ENCODE measurements at regions not wholly inside any gene's neighbourhood (a gene's known extent, or its start where the extent isn't known, plus 50 kb on each side); places are given as distances from the start of the nearest gene placed in this dataset.

- intact Hi-C loops (cut with DNase I), result no loop called here
These were observed 314.5 kb upstream of the CDH4 start for GRCh38 chr20:60937585-60937984.

GRCh38 chr20:60941379-60941778 is 310.7 kb upstream of the CDH4 start:
- H3K9me3 ChIP-seq (ENCODE audit: control insufficient read depth, low read length), result no peaks in the 10 kb centered on the region
- H3K27me3 ChIP-seq (ENCODE audit: control insufficient read depth in 1 of 2, insufficient read depth in 2 of 2, low read length in 1 of 2), result no peaks in the 10 kb centered on the region
- DNase-seq, result no peak
- H3K27ac ChIP-seq (ENCODE audit: low read depth in 1 of 2, low read length in 2 of 2), result no peak overlapping the region
- H3K4me1 ChIP-seq (ENCODE audit: control insufficient read depth in 1 of 2, insufficient read depth in 2 of 2, low read length in 2 of 2), result no peaks in the 10 kb centered on the region
- intact Hi-C loops (cut with DNase I), result no loop called here
- no peaks in the 10 kb centered on the region for H3K36me3 ChIP-seq (ENCODE audit: control insufficient read depth in 1 of 2, insufficient read depth in 2 of 2, low read length in 1 of 2)
- WGBS, 2 donors, result 83 to 84% methylated on average over 6 of the region's 6 CpGs
- ATAC-seq (ENCODE audit: low FRiP score), result no peak
- H3K4me3 ChIP-seq (ENCODE audit: low read length in 2 of 2), result no peak overlapping the region

More at GRCh38 chr20:60937585-60937984, 314.5 kb upstream of the CDH4 start:
- no peaks in the 10 kb centered on the region for H3K27me3 ChIP-seq (ENCODE audit: control insufficient read depth in 1 of 2, insufficient read depth in 2 of 2, low read length in 1 of 2)
- no peak overlapping the region for H3K27ac ChIP-seq (ENCODE audit: low read depth in 1 of 2, low read length in 2 of 2)
- no peak for ATAC-seq (ENCODE audit: low FRiP score)
- WGBS, 2 donors, result 68 to 71% methylated on average over 10 of the region's 10 CpGs
- H3K36me3 ChIP-seq (ENCODE audit: control insufficient read depth in 1 of 2, insufficient read depth in 2 of 2, low read length in 1 of 2), result no peaks in the 10 kb centered on the region
- no peaks in the 10 kb centered on the region for H3K4me1 ChIP-seq (ENCODE audit: control insufficient read depth in 1 of 2, insufficient read depth in 2 of 2, low read length in 2 of 2)
- no peaks in the 10 kb centered on the region for H3K9me3 ChIP-seq (ENCODE audit: control insufficient read depth, low read length)
- DNase-seq, result no peak
- no peak overlapping the region for H3K4me3 ChIP-seq (ENCODE audit: low read length in 2 of 2)

DNA sequence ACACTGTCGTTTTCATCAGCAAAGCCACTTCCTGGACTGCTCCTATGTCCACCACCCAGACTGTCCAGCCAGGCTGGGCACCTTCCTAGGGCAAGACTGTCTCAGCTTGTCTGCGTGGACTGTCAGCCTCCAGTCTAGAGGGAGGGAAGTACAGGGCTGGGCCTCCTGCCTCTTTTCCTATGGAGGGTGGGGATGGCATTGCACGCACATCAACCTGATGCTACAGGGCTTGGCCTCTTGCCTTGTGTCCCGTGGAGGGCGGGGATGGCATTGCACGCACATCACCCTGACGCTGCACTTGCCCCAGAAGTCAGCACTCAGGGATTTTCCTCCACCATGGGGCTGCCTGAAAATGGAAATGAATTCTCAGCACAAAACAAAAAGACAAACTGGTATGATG is 304.2 kb upstream of the CDH4 start:
- Histone ChIP-seq H3K9me3 (ENCODE audit: control insufficient read depth, low read length) (no peaks in the 10 kb centered on the region), H3K4me3 (ENCODE audit: low read length in 2 of 2) (no peak overlapping the region), H3K27me3 (ENCODE audit: control insufficient read depth in 1 of 2, insufficient read depth in 2 of 2, low read length in 1 of 2) (no peaks in the 10 kb centered on the region), H3K36me3 (ENCODE audit: control insufficient read depth in 1 of 2, insufficient read depth in 2 of 2, low read length in 1 of 2) (no peaks in the 10 kb centered on the region), H3K4me1 (ENCODE audit: control insufficient read depth in 1 of 2, insufficient read depth in 2 of 2, low read length in 2 of 2) (no peaks in the 10 kb centered on the region), H3K27ac (ENCODE audit: low read depth in 1 of 2, low read length in 2 of 2) (no peak overlapping the region)
- 85 to 86% methylated on average over 7 of the region's 7 CpGs for WGBS, 2 donors
- no peak for DNase-seq
- no peak for ATAC-seq (ENCODE audit: low FRiP score)
- intact Hi-C loops (cut with DNase I), result no loop called here

GRCh38 chr20:60948224-60948623 is 303.8 kb upstream of the CDH4 start:
- Histone ChIP-seq H3K4me1 (ENCODE audit: control insufficient read depth in 1 of 2, insufficient read depth in 2 of 2, low read length in 2 of 2) (no peaks in the 10 kb centered on the region), H3K36me3 (ENCODE audit: control insufficient read depth in 1 of 2, insufficient read depth in 2 of 2, low read length in 1 of 2) (no peaks in the 10 kb centered on the region), H3K27ac (ENCODE audit: low read depth in 1 of 2, low read length in 2 of 2) (no peak overlapping the region), H3K4me3 (ENCODE audit: low read length in 2 of 2) (no peak overlapping the region), H3K9me3 (ENCODE audit: control insufficient read depth, low read length) (no peaks in the 10 kb centered on the region), H3K27me3 (ENCODE audit: control insufficient read depth in 1 of 2, insufficient read depth in 2 of 2, low read length in 1 of 2) (no peaks in the 10 kb centered on the region)
- intact Hi-C loops (cut with DNase I), result no loop called here
- ATAC-seq (ENCODE audit: low FRiP score) (no peak), DNase-seq (no peak)
- 85 to 86% methylated on average over 8 of the region's 8 CpGs for WGBS, 2 donors

DNA sequence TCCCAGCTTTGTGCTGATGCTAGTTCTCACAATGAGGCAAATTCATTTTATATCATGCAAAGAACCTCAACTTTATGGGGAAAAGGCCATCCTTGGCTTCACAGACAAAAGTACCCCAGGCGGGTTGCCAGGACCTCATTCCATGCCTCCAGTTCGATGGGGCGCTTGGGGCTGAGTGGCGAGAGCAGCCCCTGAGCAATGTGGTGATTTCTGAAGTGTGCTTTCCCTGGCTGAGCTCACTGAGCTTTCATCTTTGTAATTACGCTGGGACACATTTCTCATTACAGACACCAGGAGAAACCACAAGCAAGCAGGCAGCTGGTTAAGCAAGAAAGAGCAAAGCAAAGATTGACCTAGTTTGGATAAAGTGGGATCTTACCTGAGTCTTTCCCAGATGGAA is 301.5 kb upstream of the CDH4 start:
- Histone ChIP-seq H3K27me3 (ENCODE audit: control insufficient read depth in 1 of 2, insufficient read depth in 2 of 2, low read length in 1 of 2) (no peaks in the 10 kb centered on the region), H3K4me1 (ENCODE audit: control insufficient read depth in 1 of 2, insufficient read depth in 2 of 2, low read length in 2 of 2) (no peaks in the 10 kb centered on the region), H3K4me3 (ENCODE audit: low read length in 2 of 2) (no peak overlapping the region), H3K27ac (ENCODE audit: low read depth in 1 of 2, low read length in 2 of 2) (no peak overlapping the region), H3K9me3 (ENCODE audit: control insufficient read depth, low read length) (no peaks in the 10 kb centered on the region), H3K36me3 (ENCODE audit: control insufficient read depth in 1 of 2, insufficient read depth in 2 of 2, low read length in 1 of 2) (no peaks in the 10 kb centered on the region)
- intact Hi-C loops (cut with DNase I), result no loop called here
- DNase-seq (no peak), ATAC-seq (ENCODE audit: low FRiP score) (no peak)
- WGBS, 2 donors, result 59 to 70% methylated on average over 5 of the region's 5 CpGs

- no peaks in the 10 kb centered on the region for H3K27me3 ChIP-seq (ENCODE audit: control insufficient read depth in 1 of 2, insufficient read depth in 2 of 2, low read length in 1 of 2)
- DNase-seq (no peak), ATAC-seq (ENCODE audit: low FRiP score) (no peak)
- WGBS, 2 donors, result 83 to 89% methylated on average over 5 of the region's 5 CpGs
- no peak overlapping the region for H3K4me3 ChIP-seq (ENCODE audit: low read length in 2 of 2)
- H3K36me3 ChIP-seq (ENCODE audit: control insufficient read depth in 1 of 2, insufficient read depth in 2 of 2, low read length in 1 of 2), result no peaks in the 10 kb centered on the region
- H3K4me1 ChIP-seq (ENCODE audit: control insufficient read depth in 1 of 2, insufficient read depth in 2 of 2, low read length in 2 of 2), result no peaks in the 10 kb centered on the region
- H3K27ac ChIP-seq (ENCODE audit: low read depth in 1 of 2, low read length in 2 of 2), result no peak overlapping the region
- intact Hi-C loops (cut with DNase I), result no loop called here
- H3K9me3 ChIP-seq (ENCODE audit: control insufficient read depth, low read length), result no peaks in the 10 kb centered on the region
These were observed 301.1 kb upstream of the CDH4 start for GRCh38 chr20:60950974-60951373.

DNA sequence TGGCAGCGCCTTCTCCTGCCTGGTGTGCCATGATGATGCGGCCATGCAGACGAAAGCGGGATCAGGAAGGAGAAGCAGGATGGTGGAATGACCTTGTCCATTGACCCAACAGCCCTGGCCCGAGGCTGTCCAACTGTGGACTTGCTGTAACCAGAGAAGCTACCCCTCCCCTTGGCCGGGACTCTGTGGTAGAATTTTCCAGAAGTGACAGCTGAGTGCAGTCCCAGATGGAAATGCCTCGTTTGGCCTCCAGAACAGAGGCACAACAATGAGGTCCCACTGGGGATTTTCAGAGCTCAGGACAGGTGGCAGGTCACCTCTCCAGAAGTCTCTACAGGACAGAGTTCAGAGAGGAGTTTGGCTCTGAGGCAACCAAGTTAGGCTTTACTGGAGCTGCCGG is 299.2 kb upstream of the CDH4 start:
- H3K36me3 ChIP-seq (ENCODE audit: control insufficient read depth in 1 of 2, insufficient read depth in 2 of 2, low read length in 1 of 2), result no peaks in the 10 kb centered on the region
- intact Hi-C loops (cut with DNase I), result no loop called here
- no peak for ATAC-seq (ENCODE audit: low FRiP score)
- no peak overlapping the region for H3K27ac ChIP-seq (ENCODE audit: low read depth in 1 of 2, low read length in 2 of 2)
- no peak overlapping the region for H3K4me3 ChIP-seq (ENCODE audit: low read length in 2 of 2)
- no peaks in the 10 kb centered on the region for H3K9me3 ChIP-seq (ENCODE audit: control insufficient read depth, low read length)
- no peaks in the 10 kb centered on the region for H3K27me3 ChIP-seq (ENCODE audit: control insufficient read depth in 1 of 2, insufficient read depth in 2 of 2, low read length in 1 of 2)
- DNase-seq, result no peak
- no peaks in the 10 kb centered on the region for H3K4me1 ChIP-seq (ENCODE audit: control insufficient read depth in 1 of 2, insufficient read depth in 2 of 2, low read length in 2 of 2)
- 79 to 82% methylated on average over 8 of the region's 8 CpGs for WGBS, 2 donors

GRCh38 chr20:60953321-60953720 is 298.7 kb upstream of the CDH4 start:
- H3K9me3 ChIP-seq (ENCODE audit: control insufficient read depth, low read length), result no peaks in the 10 kb centered on the region
- H3K4me1 ChIP-seq (ENCODE audit: control insufficient read depth in 1 of 2, insufficient read depth in 2 of 2, low read length in 2 of 2), result no peaks in the 10 kb centered on the region
- WGBS, 2 donors, result 80 to 85% methylated on average over 13 of the region's 13 CpGs
- intact Hi-C loops (cut with DNase I), result no loop called here
- no peak overlapping the region for H3K4me3 ChIP-seq (ENCODE audit: low read length in 2 of 2)
- H3K27ac ChIP-seq (ENCODE audit: low read depth in 1 of 2, low read length in 2 of 2), result no peak overlapping the region
- H3K36me3 ChIP-seq (ENCODE audit: control insufficient read depth in 1 of 2, insufficient read depth in 2 of 2, low read length in 1 of 2), result no peaks in the 10 kb centered on the region
- ATAC-seq (ENCODE audit: low FRiP score) (no peak), DNase-seq (no peak)
- H3K27me3 ChIP-seq (ENCODE audit: control insufficient read depth in 1 of 2, insufficient read depth in 2 of 2, low read length in 1 of 2), result no peaks in the 10 kb centered on the region

DNA sequence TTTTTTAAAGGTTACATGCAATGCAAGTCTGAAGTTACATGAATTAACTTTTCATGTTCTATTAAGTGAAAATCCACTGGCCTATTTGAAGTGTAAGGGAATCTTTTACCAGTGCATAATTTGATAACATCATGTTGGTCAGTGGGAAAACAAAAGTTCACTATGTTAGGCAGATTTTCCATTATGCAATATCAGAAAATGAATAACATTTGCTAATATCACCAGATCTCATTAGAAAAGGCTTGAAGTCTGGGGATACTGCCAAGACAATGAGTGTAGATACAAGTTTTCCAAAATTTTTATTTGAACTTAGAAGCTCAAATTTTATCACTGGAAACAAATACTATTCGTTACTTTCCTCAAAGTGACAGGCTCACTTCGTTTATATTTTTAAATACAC is 296.4 kb upstream of the CDH4 start:
- peak; percentile 42 for ATAC-seq (ENCODE audit: low FRiP score)
- H3K27ac ChIP-seq (ENCODE audit: low read depth in 1 of 2, low read length in 2 of 2), result no peak overlapping the region
- no peak for DNase-seq
- no peaks in the 10 kb centered on the region for H3K4me1 ChIP-seq (ENCODE audit: control insufficient read depth in 1 of 2, insufficient read depth in 2 of 2, low read length in 2 of 2)
- no peaks in the 10 kb centered on the region for H3K9me3 ChIP-seq (ENCODE audit: control insufficient read depth, low read length)
- H3K27me3 ChIP-seq (ENCODE audit: control insufficient read depth in 1 of 2, insufficient read depth in 2 of 2, low read length in 1 of 2), result no peaks in the 10 kb centered on the region
- 56 to 60% methylated on average over 2 of the region's 2 CpGs for WGBS, 2 donors
- no peaks in the 10 kb centered on the region for H3K36me3 ChIP-seq (ENCODE audit: control insufficient read depth in 1 of 2, insufficient read depth in 2 of 2, low read length in 1 of 2)
- intact Hi-C loops (cut with DNase I), result no loop called here
- H3K4me3 ChIP-seq (ENCODE audit: low read length in 2 of 2), result no peak overlapping the region
